ENCODE measurements at regions not wholly inside any gene's neighbourhood (a gene's known extent, or its start where the extent isn't known, plus 50 kb on each side); places are given as distances from the start of the nearest gene placed in this dataset.
"Not testable (repeated sequence)": the region's sequence is repeated elsewhere in the genome, so short reads cannot be mapped to it uniquely, and the experiment has no call there.

DNA sequence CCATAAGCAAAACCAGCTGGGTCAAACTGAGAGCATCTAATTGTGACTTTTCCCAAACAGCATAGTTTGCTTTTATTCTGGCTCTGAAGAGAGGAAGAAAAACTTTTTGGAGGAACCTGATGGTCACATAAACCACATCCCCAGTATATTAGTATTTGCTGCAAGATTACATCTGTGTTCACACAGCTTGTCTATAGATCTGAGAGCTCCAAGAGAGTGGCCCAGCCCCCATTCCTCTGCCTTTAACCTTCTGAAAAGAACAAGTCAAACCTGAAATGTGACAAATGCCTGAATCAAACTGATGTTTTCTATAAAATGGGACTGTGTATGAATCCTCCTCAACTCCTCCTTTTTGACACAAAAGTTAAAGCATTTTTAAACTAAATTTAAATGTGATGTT lies 435.2 kb downstream of the ZNF479 start:
- intact Hi-C loops (cut with micrococcal nuclease); H3K27ac Mint-ChIP-seq; H3K4me1 Mint-ChIP-seq (ENCODE audit: low read depth); H3K27me3 Mint-ChIP-seq; H3K4me3 Mint-ChIP-seq; H3K36me3 Mint-ChIP-seq (ENCODE audit: low read depth): not testable (repeated sequence)
- H3K9me3 Mint-ChIP-seq, result peaks cover 32% of the 10 kb centered on the region

DNA sequence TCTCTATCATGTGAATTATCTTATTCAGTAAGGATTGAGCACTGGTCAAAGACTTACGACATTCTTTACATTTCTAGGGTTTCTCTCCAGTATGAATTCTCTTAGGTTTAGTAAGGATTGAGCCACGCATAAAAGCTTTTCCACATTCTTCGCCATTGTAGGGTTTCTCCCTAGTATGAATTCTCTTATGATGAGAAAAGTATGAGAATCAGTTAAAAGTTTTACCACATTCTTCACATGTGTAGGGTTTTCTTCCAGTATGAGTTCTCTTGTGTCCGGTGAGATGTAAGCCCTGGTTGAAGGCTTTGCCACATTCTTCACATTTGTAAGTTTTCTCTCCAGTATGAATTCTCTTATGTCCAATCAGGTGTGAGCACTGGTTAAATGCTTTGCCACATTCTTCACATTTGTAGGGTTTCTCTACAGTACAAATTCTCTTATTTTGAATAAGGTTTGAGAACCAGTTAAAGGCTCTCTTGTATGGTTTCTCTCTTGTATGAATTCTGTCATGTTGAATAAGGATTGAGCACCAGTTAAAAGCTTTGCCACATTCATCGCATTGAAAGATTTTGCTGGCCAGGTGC lies 445.9 kb downstream of the ZNF479 start:
- Mint-ChIP-seq H3K9me3 (peaks cover 75% of the 10 kb centered on the region), H3K27me3 (no peaks in the 10 kb centered on the region), H3K27ac (no peak overlapping the region), H3K36me3 (ENCODE audit: low read depth) (no peaks in the 10 kb centered on the region), H3K4me1 (ENCODE audit: low read depth) (no peaks in the 10 kb centered on the region), H3K4me3 (no peak overlapping the region)
- intact Hi-C loops (cut with micrococcal nuclease), result no loop called here

GRCh38 chr7:56639173-56639746 lies 493.0 kb downstream of the ZNF479 start:
- no peak overlapping the region for H3K4me3 Mint-ChIP-seq
- no peak overlapping the region for H3K27ac Mint-ChIP-seq
- intact Hi-C loops (cut with micrococcal nuclease), result no loop called here
- peaks cover 90% of the 10 kb centered on the region for H3K9me3 Mint-ChIP-seq
- H3K4me1 Mint-ChIP-seq (ENCODE audit: low read depth), result no peaks in the 10 kb centered on the region
- H3K36me3 Mint-ChIP-seq (ENCODE audit: low read depth), result no peaks in the 10 kb centered on the region
- no peaks in the 10 kb centered on the region for H3K27me3 Mint-ChIP-seq

DNA sequence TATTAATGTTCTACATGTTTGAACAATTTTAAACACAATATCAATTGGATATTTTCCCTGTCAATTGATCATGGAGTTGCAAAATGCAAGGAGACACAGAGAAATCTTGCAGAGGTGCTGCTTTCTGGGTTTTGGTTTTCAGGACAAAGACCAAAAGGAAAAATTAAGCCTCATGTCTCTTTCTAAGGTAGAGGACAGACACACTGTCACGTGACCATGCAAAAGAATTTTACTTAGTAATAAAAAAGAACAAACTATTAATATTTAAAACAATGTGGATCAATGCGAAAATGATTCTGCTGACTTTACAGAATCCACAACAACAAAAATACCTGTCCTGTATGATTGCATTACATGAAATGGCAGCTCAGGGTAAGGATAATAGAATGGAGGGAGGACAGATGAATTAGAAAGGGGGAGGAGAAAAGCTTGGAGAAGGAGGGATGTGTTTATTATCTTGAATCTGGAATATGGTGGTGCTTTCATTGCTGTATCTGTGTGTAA lies 493.7 kb upstream of the NUPR2 start:
- Mint-ChIP-seq H3K36me3 (ENCODE audit: low read depth) (no peaks in the 10 kb centered on the region), H3K27ac (no peak overlapping the region), H3K9me3 (peaks cover 97% of the 10 kb centered on the region), H3K4me3 (no peak overlapping the region), H3K4me1 (ENCODE audit: low read depth) (no peaks in the 10 kb centered on the region), H3K27me3 (no peaks in the 10 kb centered on the region)
- intact Hi-C loops (cut with micrococcal nuclease), result no loop called here

- H3K9me3 Mint-ChIP-seq, result peaks cover 88% of the 10 kb centered on the region
- H3K36me3 Mint-ChIP-seq (ENCODE audit: low read depth), result no peaks in the 10 kb centered on the region
- no peak overlapping the region for H3K4me3 Mint-ChIP-seq
- no peak overlapping the region for H3K27ac Mint-ChIP-seq
- H3K4me1 Mint-ChIP-seq (ENCODE audit: low read depth), result no peaks in the 10 kb centered on the region
- no peaks in the 10 kb centered on the region for H3K27me3 Mint-ChIP-seq
- intact Hi-C loops (cut with micrococcal nuclease), result no loop called here
Measured at GRCh38 chr7:56605146-56605545, 488.9 kb upstream of the NUPR2 start.

GRCh38 chr7:56578612-56579011 lies 462.4 kb upstream of the NUPR2 start:
- intact Hi-C loops (cut with micrococcal nuclease), result no loop called here
- Mint-ChIP-seq H3K9me3 (peaks cover 76% of the 10 kb centered on the region), H3K27me3 (no peaks in the 10 kb centered on the region), H3K4me1 (ENCODE audit: low read depth) (no peaks in the 10 kb centered on the region), H3K4me3 (no peak overlapping the region), H3K36me3 (ENCODE audit: low read depth) (no peaks in the 10 kb centered on the region), H3K27ac (no peak overlapping the region)

DNA sequence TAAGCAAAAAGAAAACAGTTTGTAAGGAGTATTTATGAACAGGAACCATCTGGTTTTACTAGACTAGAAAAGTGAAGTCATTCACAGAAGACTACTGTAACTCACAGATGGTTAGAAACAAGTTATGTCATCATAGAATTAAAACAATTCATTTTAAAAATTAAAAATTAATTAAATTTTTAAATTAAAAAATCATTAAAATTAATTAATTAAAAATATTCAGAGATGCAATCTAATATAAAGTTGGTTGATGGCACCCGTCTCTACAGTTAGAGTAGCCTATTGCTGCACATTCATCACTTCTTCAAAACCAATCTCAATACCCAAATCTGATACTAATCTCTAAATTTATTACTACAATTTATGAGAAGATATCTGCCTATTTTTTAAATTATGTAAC lies 454.8 kb upstream of the NUPR2 start:
- Mint-ChIP-seq H3K27ac (no peak overlapping the region), H3K9me3 (peaks cover 71% of the 10 kb centered on the region), H3K4me3 (no peak overlapping the region), H3K4me1 (ENCODE audit: low read depth) (no peaks in the 10 kb centered on the region), H3K27me3 (no peaks in the 10 kb centered on the region), H3K36me3 (ENCODE audit: low read depth) (no peaks in the 10 kb centered on the region)
- intact Hi-C loops (cut with micrococcal nuclease), result no loop called here

GRCh38 chr7:56538541-56539429 lies 422.6 kb upstream of the NUPR2 start:
- peaks cover 85% of the 10 kb centered on the region for H3K9me3 Mint-ChIP-seq
- no peak overlapping the region for H3K27ac Mint-ChIP-seq
- H3K36me3 Mint-ChIP-seq (ENCODE audit: low read depth), result no peaks in the 10 kb centered on the region
- intact Hi-C loops (cut with micrococcal nuclease), result no loop called here
- H3K4me1 Mint-ChIP-seq (ENCODE audit: low read depth), result no peaks in the 10 kb centered on the region
- no peak overlapping the region for H3K4me3 Mint-ChIP-seq
- no peaks in the 10 kb centered on the region for H3K27me3 Mint-ChIP-seq

- Mint-ChIP-seq H3K4me1 (ENCODE audit: low read depth) (no peaks in the 10 kb centered on the region), H3K27ac (no peak overlapping the region), H3K36me3 (ENCODE audit: low read depth) (no peaks in the 10 kb centered on the region), H3K4me3 (no peak overlapping the region), H3K9me3 (peaks cover 81% of the 10 kb centered on the region), H3K27me3 (no peaks in the 10 kb centered on the region)
- intact Hi-C loops (cut with micrococcal nuclease), result no loop called here
Measured at GRCh38 chr7:56537952-56538351, 421.7 kb upstream of the NUPR2 start.

DNA sequence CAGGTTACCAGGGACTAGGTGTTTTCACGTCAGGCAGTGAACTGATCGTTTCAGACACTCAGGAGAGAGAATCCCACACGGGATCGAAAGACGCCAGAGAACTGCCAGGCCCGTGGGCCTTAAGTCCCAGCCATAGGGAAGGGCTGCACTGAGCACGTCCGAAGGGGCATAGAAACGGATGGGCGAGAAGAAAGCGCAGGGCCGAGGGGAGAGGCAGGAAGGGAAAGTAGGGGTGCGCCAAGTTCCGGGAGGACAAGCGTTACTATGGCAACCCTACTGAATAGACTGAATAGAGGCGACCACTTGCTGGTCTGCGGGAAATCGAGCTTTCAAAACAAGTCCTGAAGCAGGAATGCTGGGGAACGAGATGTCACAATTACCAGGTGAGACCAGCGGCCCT lies 421.3 kb upstream of the NUPR2 start:
- H3K9me3 Mint-ChIP-seq, result peaks cover 79% of the 10 kb centered on the region
- no peaks in the 10 kb centered on the region for H3K4me1 Mint-ChIP-seq (ENCODE audit: low read depth)
- no peaks in the 10 kb centered on the region for H3K36me3 Mint-ChIP-seq (ENCODE audit: low read depth)
- no peaks in the 10 kb centered on the region for H3K27me3 Mint-ChIP-seq
- intact Hi-C loops (cut with micrococcal nuclease), result no loop called here
- no peak overlapping the region for H3K27ac Mint-ChIP-seq
- no peak overlapping the region for H3K4me3 Mint-ChIP-seq

DNA sequence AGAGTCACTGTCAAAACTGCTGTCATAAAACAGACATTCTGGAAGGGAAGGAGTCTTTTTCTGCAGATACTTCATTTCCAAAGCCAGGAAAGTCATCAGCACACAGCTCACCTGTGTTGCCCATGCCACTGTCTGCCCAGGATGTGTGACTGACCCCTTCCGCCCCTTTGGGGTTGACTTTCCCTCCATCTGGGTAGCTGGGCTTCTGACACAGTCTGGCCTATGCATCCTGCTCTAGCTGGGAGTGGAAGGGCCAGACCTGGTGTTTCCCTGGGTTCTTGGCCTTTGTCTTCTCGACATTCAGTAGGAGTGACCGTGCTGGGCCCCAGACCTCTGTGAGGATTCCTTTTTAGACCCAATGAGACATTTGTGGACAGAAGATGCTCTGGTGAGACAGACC lies 378.9 kb upstream of the NUPR2 start:
- H3K4me1 Mint-ChIP-seq (ENCODE audit: low read depth), result no peaks in the 10 kb centered on the region
- no peak overlapping the region for H3K4me3 Mint-ChIP-seq
- no peaks in the 10 kb centered on the region for H3K27me3 Mint-ChIP-seq
- peaks cover 84% of the 10 kb centered on the region for H3K9me3 Mint-ChIP-seq
- intact Hi-C loops (cut with micrococcal nuclease), result no loop called here
- H3K27ac Mint-ChIP-seq, result no peak overlapping the region
- H3K36me3 Mint-ChIP-seq (ENCODE audit: low read depth), result no peaks in the 10 kb centered on the region

GRCh38 chr7:56493704-56494450 lies 377.7 kb upstream of the NUPR2 start:
- Mint-ChIP-seq H3K9me3 (peaks cover 84% of the 10 kb centered on the region), H3K27ac (no peak overlapping the region)
- intact Hi-C loops (cut with micrococcal nuclease), result no loop called here

GRCh38 chr7:56493196-56493595 lies 377.0 kb upstream of the NUPR2 start:
- no peak overlapping the region for H3K27ac Mint-ChIP-seq
- H3K9me3 Mint-ChIP-seq, result peaks cover 87% of the 10 kb centered on the region
- H3K4me3 Mint-ChIP-seq, result no peak overlapping the region
- intact Hi-C loops (cut with micrococcal nuclease), result no loop called here
- no peaks in the 10 kb centered on the region for H3K27me3 Mint-ChIP-seq
- H3K4me1 Mint-ChIP-seq (ENCODE audit: low read depth), result no peaks in the 10 kb centered on the region
- no peaks in the 10 kb centered on the region for H3K36me3 Mint-ChIP-seq (ENCODE audit: low read depth)

More at GRCh38 chr7:56493704-56494450, 377.7 kb upstream of the NUPR2 start:
- Mint-ChIP-seq H3K36me3 (ENCODE audit: low read depth) (no peaks in the 10 kb centered on the region), H3K4me3 (no peak overlapping the region), H3K27me3 (no peaks in the 10 kb centered on the region), H3K4me1 (ENCODE audit: low read depth) (no peaks in the 10 kb centered on the region)

Data from dendritic cell treated with granulocyte-macrophage colony-stimulating factor and Interleukin-4, amounts not matched to agents 40 ng/mL and 50 ng/mL, for 4 days (primary cell).